Sciatic nerve (tissue), 2 donors: ENCODE measurements at regions not wholly inside any gene's neighbourhood (a gene's known extent, or its start where the extent isn't known, plus 50 kb on each side); places are given as distances from the start of the nearest gene placed in this dataset.
"Not testable (repeated sequence)": the region's sequence is repeated elsewhere in the genome, so short reads cannot be mapped to it uniquely, and the experiment has no call there.

ENCODE experiments used
- ATAC-seq: fragments of 200-7000 bp; cut with Tn5 transposase; one replicate; pipeline ENCODE4 v1.9.1; 2020; ENCODE audit warnings: mild to moderate bottlenecking, moderate library complexity
- DNase-seq: peaks from one replicate; pipeline ENCODE4 v3.0.0-alpha.2; 2020; ENCODE audit warnings: low spot score
- intact Hi-C: fragments of 100-400 bp; cut with DNase I; formaldehyde crosslinking; loops from one replicate; pipeline ENCODE4 v1.14.2; 2022
- donor health status: DM: no; HTN: no; CAD: no.
- donor health status: DM: no; HTN: no; CAD: no.

DNA sequence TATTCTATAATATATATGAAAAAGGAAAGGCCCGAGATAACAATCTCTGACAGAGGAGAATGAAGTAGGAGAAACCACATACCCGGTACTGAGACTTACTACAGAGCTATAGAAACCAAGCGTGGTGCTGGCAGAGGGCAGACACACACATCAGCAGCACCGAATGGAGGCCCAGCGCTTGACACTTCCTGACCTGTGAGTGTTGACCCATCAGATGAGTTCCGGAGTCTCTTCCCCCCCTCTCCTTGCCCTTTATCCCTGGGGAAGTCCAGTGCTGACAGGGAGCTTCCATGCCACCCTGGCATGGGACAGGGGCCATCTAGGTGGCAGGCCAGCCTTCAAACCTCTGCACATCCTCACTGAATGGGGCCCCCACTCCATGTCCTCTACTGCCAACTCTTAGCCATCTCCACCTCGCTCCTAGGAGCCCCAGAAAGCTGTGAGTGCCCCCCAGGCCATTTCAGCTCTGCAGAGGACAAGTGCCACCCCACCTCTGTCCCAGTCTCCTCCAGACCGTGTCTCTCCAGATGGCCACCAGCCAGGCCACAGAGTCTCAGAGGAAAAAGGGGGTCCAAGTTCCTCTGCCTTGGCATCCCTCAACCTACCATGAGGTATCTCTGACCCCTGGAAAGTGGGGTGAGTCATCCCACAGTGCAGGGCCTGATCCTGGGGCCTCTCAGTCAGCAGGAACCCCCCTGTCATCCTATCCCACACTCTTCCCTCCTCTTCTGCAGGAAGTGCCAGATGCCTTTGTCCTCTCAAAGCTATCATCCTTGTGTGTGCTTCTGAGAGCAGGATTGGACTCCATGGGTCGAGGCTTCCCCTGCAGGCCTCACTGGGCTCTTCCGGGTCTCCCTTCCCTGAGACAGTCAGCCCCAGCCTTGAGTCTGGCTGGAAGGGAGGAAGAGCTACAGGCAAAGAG, 116.5 kb upstream of the ALDH1A3 start:
- intact Hi-C loops: no loop called here
- no peak for DNase-seq
- no peak for ATAC-seq

DNA sequence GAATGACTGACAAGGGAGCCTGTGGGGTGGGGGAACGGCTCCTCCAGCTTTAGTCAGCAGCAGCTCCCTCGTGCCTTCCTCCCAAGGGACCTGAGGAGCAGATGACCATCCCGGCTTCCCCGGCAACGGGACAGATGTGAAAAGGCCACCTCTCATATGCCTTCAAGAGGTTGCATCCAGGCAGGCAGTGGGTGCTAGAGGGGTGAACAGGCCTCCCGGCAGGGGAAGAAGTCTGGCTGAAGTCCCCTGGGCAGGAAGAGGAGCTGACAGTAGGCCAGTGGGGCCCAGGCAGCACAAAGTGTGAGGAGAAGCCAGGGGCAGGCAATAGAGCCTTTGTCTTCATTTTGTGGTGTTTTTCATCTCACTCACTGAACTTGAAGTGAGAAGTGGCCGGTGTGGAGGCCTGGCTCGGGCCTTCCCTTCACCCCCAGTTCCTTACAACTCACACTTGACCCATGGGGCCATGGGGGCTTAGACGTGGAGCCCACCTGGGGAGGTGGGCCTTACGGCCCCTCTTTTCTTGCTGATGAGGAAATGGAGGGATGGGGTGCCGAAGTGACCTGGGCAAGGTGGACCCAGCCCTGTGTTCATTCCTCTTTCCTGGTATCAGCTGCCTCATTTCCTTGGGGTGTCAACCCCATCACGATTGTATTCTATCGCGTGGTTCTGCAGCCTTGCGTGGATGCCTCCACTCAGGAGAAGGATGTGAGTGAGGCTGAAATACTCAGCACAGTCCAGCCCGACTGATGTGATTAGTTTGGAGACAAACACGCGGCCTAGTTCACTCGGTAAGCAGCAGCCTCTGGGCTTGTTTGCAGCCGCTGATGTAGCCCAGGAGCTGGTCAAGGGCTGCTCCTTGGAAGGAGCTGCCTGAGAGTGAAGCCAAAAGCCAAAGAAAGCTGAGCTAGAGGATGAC, 115.5 kb upstream of the ALDH1A3 start:
- DNase-seq (peak; percentile 49), ATAC-seq (no peak)
- intact Hi-C loops: no loop called here

DNA sequence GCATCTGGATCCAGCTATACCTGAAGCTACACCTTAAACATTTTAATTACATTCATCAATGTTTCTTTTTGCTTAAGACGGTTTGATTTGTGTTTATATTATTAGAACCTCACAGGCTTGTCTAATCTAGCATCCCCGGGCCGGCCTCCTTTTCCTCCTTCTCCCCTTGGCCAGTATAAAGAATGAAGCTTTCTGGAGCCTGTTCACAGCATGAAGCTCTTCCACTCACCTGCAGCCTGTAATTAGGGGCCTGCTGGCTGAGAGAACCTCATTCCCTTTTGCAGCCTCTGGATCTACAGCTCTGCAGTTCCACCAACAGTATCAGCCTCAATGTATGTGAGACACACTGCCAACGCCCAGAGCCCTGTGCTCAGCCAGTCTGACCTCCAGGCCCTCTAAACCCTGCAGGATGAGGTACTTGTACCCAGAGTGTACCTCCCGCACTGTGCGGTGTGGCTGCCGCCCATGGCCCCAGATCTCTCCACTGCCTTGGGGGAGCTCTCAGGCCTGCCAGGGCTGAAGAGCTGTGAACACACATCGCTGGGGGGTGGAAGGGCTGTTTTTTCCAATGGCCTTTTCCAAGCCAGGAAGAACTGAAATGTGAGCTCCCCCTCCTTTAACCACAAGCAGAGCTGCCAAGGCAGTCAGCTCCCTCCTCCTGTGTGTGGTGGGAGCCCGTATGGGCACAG, 114.7 kb upstream of the ALDH1A3 start:
- intact Hi-C loops: no loop called here
- ATAC-seq: peak; percentile 61
- peak; percentile 59 for DNase-seq

DNA sequence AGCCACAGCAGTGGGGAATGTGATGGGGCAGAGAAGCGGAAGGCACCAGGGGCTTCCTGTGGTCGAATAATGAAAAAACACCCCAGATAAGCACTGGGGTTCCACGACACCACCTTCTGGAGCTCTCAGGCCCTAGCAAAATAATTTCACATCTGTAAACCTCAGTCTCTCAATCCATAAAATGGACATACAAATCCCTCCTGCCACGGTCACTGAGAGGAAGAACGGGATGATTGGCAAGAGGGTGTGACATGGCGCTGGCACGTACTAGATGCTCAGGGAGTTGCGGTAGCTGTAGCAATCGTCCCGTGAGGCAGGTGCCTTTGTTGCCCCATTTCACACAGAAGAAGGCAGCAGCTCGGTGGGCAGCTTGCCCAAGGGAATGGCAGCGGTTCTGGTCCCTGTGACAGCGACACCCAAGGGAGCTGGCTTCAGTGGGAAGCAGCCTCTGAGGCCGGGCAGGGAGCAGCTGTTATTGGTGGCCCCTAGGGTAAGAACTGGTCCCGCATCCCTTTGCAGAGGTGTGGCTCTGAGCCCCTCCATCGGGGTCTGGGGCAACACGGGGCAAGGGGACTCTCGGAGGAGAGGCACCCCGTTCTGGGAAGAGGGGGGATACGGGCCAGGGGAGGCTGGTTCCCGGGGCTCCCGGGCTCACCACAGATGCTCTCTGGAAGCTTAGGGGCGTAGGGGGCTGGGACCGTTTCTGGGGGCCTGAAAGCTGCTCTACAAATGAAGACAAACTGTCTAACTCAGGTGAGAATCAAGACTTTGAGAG, 114.0 kb upstream of the ALDH1A3 start:
- intact Hi-C loops: no loop called here
- DNase-seq (peak; percentile 58), ATAC-seq (no peak)

DNA sequence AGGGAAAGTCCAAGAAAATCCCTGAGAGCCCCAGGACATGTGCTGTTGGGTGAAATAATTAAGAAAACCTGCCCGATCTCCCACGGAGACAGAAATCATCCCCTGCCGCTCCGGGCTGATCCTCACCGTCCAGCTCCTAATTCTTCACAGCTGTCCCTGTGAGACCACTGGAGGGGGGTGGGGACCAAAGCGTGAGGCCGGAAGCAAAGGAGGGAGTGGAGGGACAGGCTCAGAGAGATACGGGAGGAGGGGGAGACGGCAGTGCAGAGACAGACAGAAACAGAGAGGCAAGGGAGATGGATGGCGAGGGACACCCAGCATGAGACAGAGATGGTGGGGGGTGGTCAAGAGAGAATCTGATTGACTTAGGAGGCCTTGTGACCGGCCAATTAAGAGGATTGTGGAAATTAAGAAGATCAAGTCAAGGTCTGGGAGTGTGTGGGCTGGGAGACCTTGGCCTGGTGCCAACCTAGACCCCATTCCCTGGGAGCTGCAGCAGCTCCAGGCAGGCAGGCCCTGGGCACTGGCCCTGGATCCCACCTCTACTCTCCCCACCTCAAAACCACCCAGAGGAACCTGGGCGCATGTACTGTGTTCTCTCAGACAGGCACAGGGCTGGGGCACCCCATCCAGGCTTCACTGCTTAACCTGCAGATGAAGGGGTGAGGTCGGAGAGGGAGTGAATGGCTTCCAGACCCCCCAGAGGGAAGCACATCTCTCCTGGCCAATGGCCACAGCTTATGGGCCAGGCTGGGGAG, 113.2 kb upstream of the ALDH1A3 start:
- DNase-seq: peak; percentile 44
- ATAC-seq: no peak
- intact Hi-C loops: no loop called here

DNA sequence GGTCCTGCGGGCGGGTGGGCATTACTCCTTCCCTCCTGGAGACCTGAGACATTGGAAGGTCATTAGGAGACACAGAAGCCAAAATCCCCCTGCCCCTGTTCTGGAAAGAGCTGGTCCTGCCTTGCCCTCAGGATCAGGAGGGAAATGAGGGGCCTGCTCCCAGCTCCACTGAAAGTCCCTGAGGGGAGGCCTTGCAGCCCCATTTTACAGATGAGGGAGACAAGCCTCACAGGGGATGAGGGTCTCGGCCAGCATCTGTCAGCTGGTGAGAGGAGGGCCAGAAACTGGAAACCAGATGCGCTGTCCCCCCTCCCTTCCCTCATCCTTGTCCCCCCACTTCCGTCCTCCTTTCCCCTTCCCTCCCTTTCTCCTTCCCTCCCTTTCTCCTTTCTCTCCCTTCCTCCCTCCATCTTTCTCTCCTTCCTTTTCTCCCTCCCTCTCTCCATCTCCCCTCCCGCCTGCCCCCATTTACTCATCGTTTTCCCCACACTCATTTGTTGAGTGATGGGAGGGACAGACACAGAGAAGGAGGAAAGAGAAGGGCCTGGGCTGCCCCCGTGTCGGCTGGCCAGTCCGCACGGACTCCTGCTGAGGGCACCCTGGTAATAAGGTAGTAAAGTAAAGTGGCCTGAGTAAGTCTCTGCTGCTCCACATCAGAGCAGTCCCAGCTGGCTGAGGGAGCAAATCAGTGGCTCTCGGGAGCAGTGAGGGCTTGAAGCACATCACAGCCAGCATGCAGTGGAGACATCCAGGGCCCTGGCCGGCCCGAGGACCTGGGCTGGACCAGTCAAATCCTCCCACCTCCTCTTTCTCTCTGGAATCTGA, 112.4 kb upstream of the ALDH1A3 start:
- ATAC-seq (no peak), DNase-seq (peak; percentile 34)
- intact Hi-C loops: no loop called here

DNA sequence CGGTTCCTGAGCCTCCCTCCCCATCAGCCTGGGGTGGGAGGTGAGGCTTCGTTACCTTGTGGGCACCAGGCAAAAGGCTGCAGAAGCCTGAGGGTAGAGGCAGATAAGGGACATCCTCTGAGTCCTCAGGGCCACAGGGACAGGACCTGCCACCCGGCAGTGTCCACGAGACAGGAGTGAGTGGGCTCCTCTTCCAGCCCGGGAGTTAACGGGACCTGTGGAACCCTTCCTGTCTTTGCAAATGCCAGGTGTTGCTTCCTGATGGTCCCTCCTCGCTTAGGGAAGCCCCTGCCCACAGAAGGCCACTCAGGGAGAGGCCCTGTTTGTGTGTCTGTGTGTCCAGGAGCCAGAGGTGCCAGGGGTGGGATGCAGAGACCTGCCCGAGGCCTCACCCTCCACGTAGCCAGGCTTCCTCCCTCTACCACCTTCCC, 111.1 kb upstream of the ALDH1A3 start:
- intact Hi-C loops: no loop called here
- no peak for ATAC-seq
- DNase-seq: peak; percentile 25

DNA sequence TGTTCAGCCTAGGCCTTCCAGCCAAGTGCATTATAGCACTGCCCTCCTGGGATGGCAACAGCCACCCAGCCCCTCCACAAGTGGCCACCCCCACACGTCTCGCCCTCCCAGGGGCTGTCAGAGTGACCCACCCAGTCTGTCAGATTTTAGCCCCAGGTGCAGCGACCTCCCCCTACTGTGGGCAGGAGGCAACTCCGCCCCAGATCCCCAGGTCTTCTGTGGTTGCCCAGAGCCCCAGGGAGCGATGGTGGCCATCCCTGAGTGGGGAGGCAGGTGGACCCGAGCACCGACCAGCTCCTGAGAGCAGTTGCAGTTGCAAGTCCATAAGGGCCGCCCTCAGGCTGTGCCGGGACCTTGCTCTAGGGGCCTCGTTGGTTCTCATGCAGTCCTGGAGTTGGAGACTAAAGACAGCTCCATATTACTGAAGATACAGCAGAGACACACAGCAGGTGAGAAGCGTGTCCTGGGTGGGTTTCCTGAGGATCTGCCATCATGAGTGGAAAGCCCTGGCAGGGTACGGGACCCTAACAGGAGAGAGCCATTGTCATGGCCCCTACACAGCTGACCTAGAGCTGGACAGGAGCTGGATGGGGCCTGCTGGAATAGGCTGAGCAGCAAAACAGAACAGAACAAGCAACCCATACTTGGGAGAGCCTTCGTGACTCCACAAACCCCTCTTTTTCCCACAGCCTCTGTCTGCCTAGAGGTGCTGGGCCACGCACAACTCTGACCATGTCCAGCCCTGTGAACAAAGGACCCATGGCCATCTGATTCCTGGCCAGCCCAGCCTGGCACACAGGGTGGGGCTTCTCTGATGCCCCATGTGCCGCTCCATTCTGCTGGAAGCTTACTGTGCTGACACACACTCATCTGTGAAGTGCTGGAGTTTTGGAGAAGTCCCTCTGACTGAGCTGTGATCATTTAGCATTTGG, 110.3 kb upstream of the ALDH1A3 start:
- no peak for ATAC-seq
- DNase-seq: peak; percentile 45
- intact Hi-C loops: no loop called here

DNA sequence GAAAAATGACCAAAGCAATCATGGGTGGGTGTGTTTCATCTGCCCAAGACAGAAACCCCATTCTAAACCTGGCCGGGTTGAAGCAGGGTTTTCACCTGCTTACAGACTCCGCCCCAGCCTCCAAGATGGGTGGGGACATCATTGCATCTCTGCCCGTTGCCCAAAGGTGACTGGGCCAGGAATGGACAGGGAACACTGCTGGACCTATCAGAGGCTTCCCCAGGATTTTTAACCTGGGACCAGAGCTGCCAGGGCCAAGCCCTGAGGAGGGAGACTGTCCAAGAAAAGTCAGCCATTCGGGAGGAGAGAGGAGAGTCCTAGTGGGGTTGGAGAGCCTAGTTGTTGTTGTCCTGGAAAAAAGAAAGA, 109.7 kb upstream of the ALDH1A3 start:
- peak; percentile 23 for DNase-seq
- intact Hi-C loops: no loop called here
- ATAC-seq: no peak

DNA sequence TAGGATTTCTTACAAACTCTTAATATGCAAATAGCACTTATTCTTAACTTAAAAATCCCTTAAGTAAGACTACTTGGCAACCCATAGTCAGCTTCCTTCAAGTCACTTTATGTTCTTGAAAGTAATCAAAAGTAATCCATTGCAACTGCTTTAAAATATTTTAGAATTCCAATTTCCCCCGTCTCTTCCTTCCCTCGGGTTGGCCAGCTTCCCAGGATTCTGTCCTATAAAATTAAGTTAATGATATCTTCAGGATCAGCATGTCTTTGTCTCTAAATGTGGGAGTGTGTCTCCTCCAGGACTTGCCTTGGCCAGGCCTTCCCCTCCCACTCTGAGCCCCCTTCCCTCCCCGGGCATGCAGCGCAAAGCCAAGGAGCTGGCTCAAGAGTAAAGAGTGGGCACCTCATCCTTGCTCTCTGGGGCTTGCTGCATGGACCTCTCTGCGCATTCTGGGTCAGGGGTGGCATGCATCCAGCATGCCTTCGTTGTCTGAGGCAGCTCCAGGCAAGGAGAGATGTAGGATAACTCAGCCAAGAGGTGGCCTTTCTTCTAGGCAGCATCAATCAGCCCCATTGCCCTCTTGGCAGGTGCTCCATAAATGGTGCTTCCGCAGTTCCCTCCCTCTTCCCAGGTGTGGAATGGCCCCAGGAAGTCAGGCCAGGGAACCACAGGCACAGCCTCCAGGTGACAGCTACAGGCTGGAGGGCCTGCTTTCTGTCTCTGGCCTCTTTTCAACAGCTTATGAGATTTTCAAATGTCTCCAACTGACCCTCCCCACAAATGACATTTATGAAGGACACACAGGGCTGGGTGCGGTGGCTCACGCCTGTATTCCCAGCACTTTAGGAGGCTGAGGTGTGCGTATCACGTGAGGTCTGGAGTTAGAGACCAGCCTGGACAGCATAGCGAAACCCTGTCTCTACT, 108.7 kb upstream of the ALDH1A3 start:
- DNase-seq: peak; percentile 33
- no peak for ATAC-seq
- intact Hi-C loops: no loop called here

DNA sequence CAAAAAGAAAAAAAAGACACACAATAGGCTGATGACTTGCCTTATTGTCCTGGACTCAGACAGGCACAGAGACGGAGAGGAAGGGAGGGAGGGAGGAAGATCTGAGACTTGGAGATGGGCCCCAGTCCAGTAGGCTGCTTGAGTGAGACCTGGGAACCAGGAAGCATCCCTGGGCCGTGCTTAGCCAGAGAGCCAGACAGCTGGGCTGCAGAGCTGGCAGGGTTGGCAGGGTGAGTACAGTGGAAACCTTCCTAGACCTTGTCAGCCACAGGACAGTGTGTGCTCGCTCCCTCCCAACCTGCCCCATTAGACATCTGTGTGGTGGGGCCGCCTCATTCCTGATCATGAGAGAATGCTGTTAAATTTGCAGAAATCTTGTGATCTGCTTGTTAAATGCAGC, 107.9 kb upstream of the ALDH1A3 start:
- peak; percentile 43 for DNase-seq
- intact Hi-C loops: no loop called here
- peak; percentile 41 for ATAC-seq

DNA sequence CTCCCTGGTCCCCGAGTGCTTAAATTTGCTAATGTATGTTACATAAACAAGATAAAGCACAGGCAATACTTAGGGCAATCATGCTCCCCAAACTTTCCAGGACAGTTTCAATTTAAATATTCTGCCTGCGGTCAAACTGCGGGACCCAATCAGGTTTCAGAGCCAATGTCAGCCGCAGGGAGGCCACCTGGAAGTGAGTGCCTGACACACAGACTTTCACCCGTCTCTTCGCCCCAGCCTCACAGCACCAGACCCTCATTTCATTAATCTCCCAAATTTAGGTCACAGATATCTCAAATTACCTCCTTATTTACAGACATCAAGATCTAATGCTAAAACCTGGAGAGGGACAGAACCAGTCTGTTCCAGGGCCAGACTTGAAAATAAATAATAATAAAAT, 107.2 kb upstream of the ALDH1A3 start:
- intact Hi-C loops: no loop called here
- ATAC-seq: no peak
- DNase-seq: no peak

DNA sequence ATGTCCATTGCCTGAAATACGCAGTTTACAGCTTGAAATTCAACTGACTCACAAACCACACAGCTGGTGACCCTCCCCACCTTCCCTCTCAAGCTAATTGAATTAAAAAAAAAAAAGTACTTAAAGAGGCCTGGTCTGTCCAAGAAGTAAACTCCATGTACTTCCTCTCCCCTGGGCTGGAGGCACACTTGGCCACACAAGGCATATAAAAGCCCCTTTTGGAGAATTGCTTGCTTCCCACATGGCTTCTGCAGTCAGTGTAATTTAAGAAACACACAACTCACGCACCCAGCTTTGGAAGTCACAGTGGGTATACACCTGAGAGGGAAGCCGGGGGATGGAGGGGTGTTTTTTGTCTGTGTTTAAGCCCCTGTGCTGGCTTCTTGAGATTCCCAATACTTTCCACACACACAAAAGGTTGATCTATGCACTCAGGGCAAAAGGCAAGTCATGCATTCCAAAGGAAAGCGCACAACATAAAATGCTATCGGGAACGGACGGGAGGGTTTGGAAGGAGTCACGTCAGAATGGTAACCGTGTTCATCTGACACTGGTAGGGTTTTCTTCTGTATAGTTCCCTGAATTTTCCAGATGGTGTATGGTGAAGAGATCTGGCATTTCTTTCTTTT, 106.6 kb upstream of the ALDH1A3 start:
- DNase-seq (peak; percentile 12), ATAC-seq (no peak)
- intact Hi-C loops: no loop called here

DNA sequence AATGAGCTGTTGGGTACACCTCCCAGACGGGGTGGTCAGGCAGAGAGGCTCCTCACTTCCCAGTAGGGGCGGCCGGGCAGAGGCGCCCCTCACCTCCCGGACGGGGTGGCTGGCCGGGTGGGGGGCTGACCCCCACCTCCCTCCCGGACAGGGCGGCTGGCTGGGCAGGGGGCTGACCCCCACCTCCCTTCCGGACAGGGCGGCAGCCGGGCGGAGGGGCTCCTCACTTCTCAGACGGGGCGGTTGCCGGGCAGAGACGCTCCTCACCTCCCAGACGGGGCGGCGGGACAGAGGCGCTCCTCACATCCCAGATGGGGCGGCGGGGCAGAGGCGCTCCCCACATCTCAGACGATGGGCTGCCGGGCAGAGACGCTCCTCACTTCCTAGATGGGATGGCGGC, 105.6 kb upstream of the ALDH1A3 start:
- peak; percentile 36 for DNase-seq
- ATAC-seq, intact Hi-C loops: not testable (repeated sequence)
